ENCODE measurements at regions not wholly inside any gene's neighbourhood (a gene's known extent, or its start where the extent isn't known, plus 50 kb on each side); places are given as distances from the start of the nearest gene placed in this dataset.

DNA sequence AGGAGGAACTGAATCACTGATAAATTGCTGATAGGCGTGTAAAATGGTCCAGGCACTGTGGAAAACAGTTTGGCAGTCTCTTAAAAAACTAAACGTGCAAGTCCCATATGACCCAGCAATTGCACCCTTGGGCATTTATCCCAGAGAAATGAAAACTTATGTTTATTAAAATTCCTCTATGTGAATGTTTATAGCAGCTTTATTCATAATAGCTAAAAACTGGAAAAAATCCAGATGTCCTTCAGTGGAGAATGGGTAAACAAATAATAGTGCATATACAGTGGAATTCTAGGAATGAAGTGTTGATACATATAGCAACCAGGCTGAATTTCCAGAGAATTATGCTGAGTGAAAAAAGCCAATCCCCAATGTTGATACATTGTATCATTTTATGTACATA is 482.2 kb upstream of the PDZRN3 start:
- no peak for DNase-seq (ENCODE audit: low read depth)
- TF ChIP-seq, protein P1, sequence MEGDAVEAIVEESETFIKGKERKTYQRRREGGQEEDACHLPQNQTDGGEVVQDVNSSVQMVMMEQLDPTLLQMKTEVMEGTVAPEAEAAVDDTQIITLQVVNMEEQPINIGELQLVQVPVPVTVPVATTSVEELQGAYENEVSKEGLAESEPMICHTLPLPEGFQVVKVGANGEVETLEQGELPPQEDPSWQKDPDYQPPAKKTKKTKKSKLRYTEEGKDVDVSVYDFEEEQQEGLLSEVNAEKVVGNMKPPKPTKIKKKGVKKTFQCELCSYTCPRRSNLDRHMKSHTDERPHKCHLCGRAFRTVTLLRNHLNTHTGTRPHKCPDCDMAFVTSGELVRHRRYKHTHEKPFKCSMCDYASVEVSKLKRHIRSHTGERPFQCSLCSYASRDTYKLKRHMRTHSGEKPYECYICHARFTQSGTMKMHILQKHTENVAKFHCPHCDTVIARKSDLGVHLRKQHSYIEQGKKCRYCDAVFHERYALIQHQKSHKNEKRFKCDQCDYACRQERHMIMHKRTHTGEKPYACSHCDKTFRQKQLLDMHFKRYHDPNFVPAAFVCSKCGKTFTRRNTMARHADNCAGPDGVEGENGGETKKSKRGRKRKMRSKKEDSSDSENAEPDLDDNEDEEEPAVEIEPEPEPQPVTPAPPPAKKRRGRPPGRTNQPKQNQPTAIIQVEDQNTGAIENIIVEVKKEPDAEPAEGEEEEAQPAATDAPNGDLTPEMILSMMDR (IDR thresholded peaks at IDR 0.05; ENCODE audit: control insufficient read depth, extremely low read depth, insufficient read depth) = no peak
- H3K4me3 ChIP-seq (ENCODE audit: low read depth, low read length) = no peak overlapping the region

DNA sequence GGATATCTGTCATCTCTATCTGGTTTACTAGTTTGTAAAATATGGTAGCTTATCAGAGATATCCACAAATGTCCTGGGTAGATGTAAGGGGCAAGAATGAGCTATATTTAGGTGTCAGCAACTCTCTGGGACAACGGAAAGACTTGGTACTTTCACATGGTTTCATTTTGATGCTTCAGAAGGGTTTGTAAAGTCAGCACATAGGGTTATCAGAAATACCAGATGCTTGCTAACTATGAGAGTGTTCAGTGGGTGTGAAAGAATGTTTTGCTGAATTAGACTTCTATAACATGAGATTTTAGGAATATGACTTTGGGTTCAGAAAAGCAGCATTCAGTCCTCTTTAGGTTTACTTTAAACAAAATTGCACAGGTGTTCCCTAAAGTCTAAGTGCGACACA is 466.5 kb upstream of the PDZRN3 start:
- DNase-seq (ENCODE audit: low read depth) = no peak
- TF ChIP-seq, protein P1 (IDR thresholded peaks at IDR 0.05; ENCODE audit: control insufficient read depth, extremely low read depth, insufficient read depth) = no peak

DNA sequence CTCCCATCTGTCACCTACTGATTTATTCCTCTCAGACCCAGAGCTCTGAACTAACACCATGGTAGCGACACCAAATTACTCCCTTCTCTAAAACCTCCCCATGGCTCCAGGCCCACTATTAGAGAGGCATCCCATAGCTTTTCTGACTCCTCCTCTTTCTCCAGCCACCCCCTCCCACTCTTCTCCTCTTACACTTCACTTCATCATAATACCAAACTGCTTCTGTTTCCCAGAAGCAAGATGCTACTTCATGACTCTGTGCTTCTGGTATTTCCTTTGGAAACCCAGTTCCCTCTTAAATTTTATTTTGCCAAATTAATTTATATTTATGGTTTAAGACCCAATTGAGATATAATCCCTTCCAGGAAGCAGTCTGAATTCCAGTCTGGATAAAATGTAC is 465.1 kb upstream of the PDZRN3 start:
- TF ChIP-seq, protein P1 (IDR thresholded peaks at IDR 0.05; ENCODE audit: control insufficient read depth, extremely low read depth, insufficient read depth) = no peak
- no peak for DNase-seq (ENCODE audit: low read depth)
- no peak overlapping the region for H3K4me3 ChIP-seq (ENCODE audit: low read depth, low read length)

More for the DNA sequence above, 466.5 kb upstream of the PDZRN3 start:
- H3K4me3 ChIP-seq (ENCODE audit: low read depth, low read length) = no peak overlapping the region

GRCh38 chr3:74080056-74080461 is 455.3 kb upstream of the PDZRN3 start:
- no peak for DNase-seq (ENCODE audit: low read depth)
- H3K4me3 ChIP-seq (ENCODE audit: low read depth, low read length) = no peak overlapping the region
- TF ChIP-seq, protein P1 (IDR thresholded peaks at IDR 0.05; ENCODE audit: control insufficient read depth, extremely low read depth, insufficient read depth) = no peak

- H3K4me3 ChIP-seq (ENCODE audit: low read depth, low read length) = no peak overlapping the region
- no peak for DNase-seq (ENCODE audit: low read depth)
- TF ChIP-seq, protein P1 (IDR thresholded peaks at IDR 0.05; ENCODE audit: control insufficient read depth, extremely low read depth, insufficient read depth) = no peak
Measured at GRCh38 chr3:74075241-74075640, 450.5 kb upstream of the PDZRN3 start.

GRCh38 chr3:74074700-74075099 is 450.0 kb upstream of the PDZRN3 start:
- no peak overlapping the region for H3K4me3 ChIP-seq (ENCODE audit: low read depth, low read length)
- no peak for DNase-seq (ENCODE audit: low read depth)
- TF ChIP-seq, protein P1 (IDR thresholded peaks at IDR 0.05; ENCODE audit: control insufficient read depth, extremely low read depth, insufficient read depth) = no peak

GRCh38 chr3:74067296-74067695 is 442.6 kb upstream of the PDZRN3 start:
- TF ChIP-seq, protein P1 (IDR thresholded peaks at IDR 0.05; ENCODE audit: control insufficient read depth, extremely low read depth, insufficient read depth) = peak; percentile 69
- peak; percentile 28 for DNase-seq (ENCODE audit: low read depth)
- no peak overlapping the region for H3K4me3 ChIP-seq (ENCODE audit: low read depth, low read length)
